Fibroblast of mammary gland (primary cell): ENCODE measurements at regions not wholly inside any gene's neighbourhood (a gene's known extent, or its start where the extent isn't known, plus 50 kb on each side); places are given as distances from the start of the nearest gene placed in this dataset.

Source experiments
- DNase-seq: peaks from one replicate; pipeline ENCODE4 v3.0.0-alpha.2; 2010; ENCODE audit warnings: low read depth
- H3K4me3 ChIP-seq: 2 replicates; pipeline ENCODE4 v1.5.1; 2011; ENCODE audit warnings: low read depth, mild to moderate bottlenecking, low read length, moderate library complexity; ENCODE audit not compliant: control insufficient read depth
- CTCF ChIP-seq: conservative IDR thresholded peaks from 2 replicates; pipeline ENCODE4 v1.5.1; 2011; ENCODE audit warnings: low read depth, low read length, inconsistent platforms; ENCODE audit not compliant: control insufficient read depth, insufficient read depth

GRCh38 chr4:38354421-38354820, 309.6 kb upstream of the KLF3 start:
- no peak for TF ChIP-seq CTCF

GRCh38 chr4:38354872-38355271, 309.1 kb upstream of the KLF3 start:
- no peak for TF ChIP-seq CTCF
- no peak overlapping the region for H3K4me3 ChIP-seq
- DNase-seq = no peak

More at GRCh38 chr4:38354421-38354820, 309.6 kb upstream of the KLF3 start:
- no peak overlapping the region for H3K4me3 ChIP-seq
- DNase-seq = no peak

GRCh38 chr4:38356686-38357085, 307.3 kb upstream of the KLF3 start:
- DNase-seq = no peak
- no peak for TF ChIP-seq CTCF

GRCh38 chr4:38357546-38357945, 306.5 kb upstream of the KLF3 start:
- no peak for TF ChIP-seq CTCF
- no peak for DNase-seq
- no peak overlapping the region for H3K4me3 ChIP-seq

More at GRCh38 chr4:38356686-38357085, 307.3 kb upstream of the KLF3 start:
- H3K4me3 ChIP-seq = no peak overlapping the region

GRCh38 chr4:38359113-38359512, 304.9 kb upstream of the KLF3 start:
- no peak for DNase-seq
- H3K4me3 ChIP-seq = no peak overlapping the region
- no peak for TF ChIP-seq CTCF

- H3K4me3 ChIP-seq = no peak overlapping the region
- no peak for TF ChIP-seq CTCF
- no peak for DNase-seq
These were observed 303.8 kb upstream of the KLF3 start for GRCh38 chr4:38360201-38360600.

GRCh38 chr4:38364383-38364963, 299.5 kb upstream of the KLF3 start:
- H3K4me3 ChIP-seq = no peak overlapping the region
- DNase-seq = no peak
- no peak for TF ChIP-seq CTCF
